BLaER1 (cell line): ENCODE measurements at regions not wholly inside any gene's neighbourhood (a gene's known extent, or its start where the extent isn't known, plus 50 kb on each side); places are given as distances from the start of the nearest gene placed in this dataset.
"Not testable (repeated sequence)": the region's sequence is repeated elsewhere in the genome, so short reads cannot be mapped to it uniquely, and the experiment has no call there.

Experiments
- H3K27ac ChIP-seq: shearing (Covaris generic); formaldehyde crosslinking; 2 replicates; pipeline ENCODE4 v1.8.1; 2022
- H3K27me3 ChIP-seq: shearing (Covaris generic); formaldehyde crosslinking; 2 replicates; pipeline ENCODE4 v1.8.1; 2022
- H3K36me3 ChIP-seq: shearing (Covaris generic); formaldehyde crosslinking; 2 replicates; pipeline ENCODE4 v1.8.1; 2022
- H3K4me1 ChIP-seq: shearing (Covaris generic); formaldehyde crosslinking; 2 replicates; pipeline ENCODE4 v1.8.1; 2022
- H3K4me2 ChIP-seq: shearing (Covaris generic); formaldehyde crosslinking; 2 replicates; pipeline ENCODE4 v1.8.1; 2022
- H3K4me3 ChIP-seq: shearing (Covaris generic); formaldehyde crosslinking; 2 replicates; pipeline ENCODE4 v1.8.1; 2022
- H3K9ac ChIP-seq: shearing (Covaris generic); formaldehyde crosslinking; 2 replicates; pipeline ENCODE4 v1.8.1; 2022
- H3K9me3 ChIP-seq: shearing (Covaris generic); formaldehyde crosslinking; 2 replicates; pipeline ENCODE4 v1.8.1; 2022
- H4K20me1 ChIP-seq: shearing (Covaris generic); formaldehyde crosslinking; 2 replicates; pipeline ENCODE4 v1.8.1; 2022
- Cebpa-rat ChIP-seq: shearing (Covaris generic); IDR thresholded peaks from 2 replicates; pipeline ENCODE4 v1.8.1; 2022

- H3K36me3 ChIP-seq, result 0 out of 2 replicates have a peak, but pooled peaks cover 4% of the 10 kb centered on the region
- H3K27me3 ChIP-seq, result no peaks in the 10 kb centered on the region
- no peaks in the 10 kb centered on the region for H3K9me3 ChIP-seq
- H3K4me2 ChIP-seq, result no peak overlapping the region
- no peak overlapping the region for H3K4me3 ChIP-seq
- H4K20me1 ChIP-seq, result no peaks in the 10 kb centered on the region
- H3K9ac ChIP-seq, result no peak overlapping the region
- TF ChIP-seq Cebpa-rat, result no peak
- no peaks in the 10 kb centered on the region for H3K4me1 ChIP-seq
- no peak overlapping the region for H3K27ac ChIP-seq
These were observed 92.1 kb upstream of the RAB40AL start for GRCh38 chrX:102845020-102845419.

DNA sequence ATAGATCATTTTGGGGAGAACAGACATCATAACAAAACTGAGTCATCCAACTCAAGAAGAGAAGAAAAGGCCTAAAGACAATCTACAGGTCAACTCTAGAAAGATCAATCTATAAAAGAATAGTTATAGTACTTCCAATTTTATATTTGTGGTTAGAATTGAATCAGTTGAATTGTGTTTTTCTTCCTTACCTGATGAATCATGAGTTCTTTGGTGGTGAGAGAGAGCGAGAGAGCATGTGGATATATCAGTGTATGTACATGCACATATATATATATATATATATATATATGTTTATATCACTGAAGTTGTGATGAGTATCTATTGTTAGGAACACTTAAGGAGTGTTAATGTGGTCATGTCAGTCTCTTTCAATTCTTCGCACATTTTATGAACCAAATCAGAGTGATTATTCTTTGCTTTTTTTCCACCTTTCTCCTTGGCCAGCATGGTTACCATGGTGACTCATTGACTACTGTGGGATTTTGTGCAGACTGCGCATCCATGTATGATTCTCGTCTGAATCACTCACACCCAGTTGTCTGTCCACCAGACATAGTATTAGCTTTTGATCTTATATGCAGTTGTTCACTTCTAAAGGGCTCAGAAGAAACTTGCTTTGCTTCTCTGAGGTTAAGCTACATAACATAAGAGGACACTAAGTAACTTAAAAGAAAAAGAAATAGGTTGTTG, 90.4 kb upstream of the RAB40AL start:
- TF ChIP-seq Cebpa-rat, result no peak
- no peaks in the 10 kb centered on the region for H3K4me1 ChIP-seq
- no peak overlapping the region for H3K27ac ChIP-seq
- H3K4me2 ChIP-seq, result no peak overlapping the region
- no peaks in the 10 kb centered on the region for H3K27me3 ChIP-seq
- no peak overlapping the region for H3K9ac ChIP-seq
- H3K9me3 ChIP-seq, result no peaks in the 10 kb centered on the region
- no peak overlapping the region for H3K4me3 ChIP-seq
- no peaks in the 10 kb centered on the region for H4K20me1 ChIP-seq
- 0 out of 2 replicates have a peak, but pooled peaks cover 4% of the 10 kb centered on the region for H3K36me3 ChIP-seq

- H3K9me3 ChIP-seq, result no peaks in the 10 kb centered on the region
- no peaks in the 10 kb centered on the region for H3K4me1 ChIP-seq
- no peak overlapping the region for H3K4me3 ChIP-seq
- no peaks in the 10 kb centered on the region for H3K27me3 ChIP-seq
- H3K27ac ChIP-seq, result no peak overlapping the region
- H3K36me3 ChIP-seq, result 0 out of 2 replicates have a peak, but pooled peaks cover 4% of the 10 kb centered on the region
- no peaks in the 10 kb centered on the region for H4K20me1 ChIP-seq
- TF ChIP-seq Cebpa-rat, result no peak
- H3K4me2 ChIP-seq, result no peak overlapping the region
- H3K9ac ChIP-seq, result no peak overlapping the region
These were observed 89.7 kb upstream of the RAB40AL start for GRCh38 chrX:102847362-102847761.

GRCh38 chrX:102849396-102849795, 87.7 kb upstream of the RAB40AL start:
- Histone ChIP-seq H3K9me3 (no peaks in the 10 kb centered on the region), H3K27me3 (no peaks in the 10 kb centered on the region), H3K9ac (no peak overlapping the region), H3K27ac (no peak overlapping the region), H4K20me1 (no peaks in the 10 kb centered on the region), H3K4me3 (no peak overlapping the region), H3K4me1 (no peaks in the 10 kb centered on the region), H3K36me3 (0 out of 2 replicates have a peak, but pooled peaks cover 4% of the 10 kb centered on the region), H3K4me2 (no peak overlapping the region)
- no peak for TF ChIP-seq Cebpa-rat

- peaks cover 16% of the 10 kb centered on the region for H3K4me1 ChIP-seq
- peaks cover 12% of the 10 kb centered on the region for H3K9me3 ChIP-seq
- H3K36me3 ChIP-seq, H3K4me3 ChIP-seq, H4K20me1 ChIP-seq, H3K27me3 ChIP-seq, H3K9ac ChIP-seq: not testable (repeated sequence)
- peak overlapping the region; percentile 43; the same call in 1 of the 2 replicates for H3K27ac ChIP-seq
- H3K4me2 ChIP-seq, result peak overlapping the region; percentile 55
These were observed 78.1 kb upstream of the RAB40AL start for GRCh38 chrX:102858826-102859549.

GRCh38 chrX:102859550-102859871, 77.6 kb upstream of the RAB40AL start:
- Histone ChIP-seq H4K20me1 (no peaks in the 10 kb centered on the region), H3K36me3 (no peaks in the 10 kb centered on the region), H3K4me1 (peaks cover 16% of the 10 kb centered on the region), H3K4me2 (peak overlapping the region; percentile 55), H3K27me3 (no peaks in the 10 kb centered on the region), H3K9ac (no peak overlapping the region), H3K27ac (no peak overlapping the region), H3K9me3 (peaks cover 12% of the 10 kb centered on the region), H3K4me3 (no peak overlapping the region)
- no peak for TF ChIP-seq Cebpa-rat

- H3K9ac ChIP-seq, result no peak overlapping the region
- H3K4me1 ChIP-seq, result peaks cover 16% of the 10 kb centered on the region
- TF ChIP-seq Cebpa-rat, result no peak
- no peak overlapping the region for H3K4me3 ChIP-seq
- H4K20me1 ChIP-seq, result no peaks in the 10 kb centered on the region
- H3K36me3 ChIP-seq, result 0 out of 2 replicates have a peak, but pooled peaks cover 2% of the 10 kb centered on the region
- H3K4me2 ChIP-seq, result no peak overlapping the region
- H3K27me3 ChIP-seq, result no peaks in the 10 kb centered on the region
- H3K9me3 ChIP-seq, result peaks cover 12% of the 10 kb centered on the region
- H3K27ac ChIP-seq, result no peak overlapping the region
These were observed 76.8 kb upstream of the RAB40AL start for GRCh38 chrX:102860235-102860634.

GRCh38 chrX:102863735-102864134, 73.3 kb upstream of the RAB40AL start:
- Histone ChIP-seq H3K9me3 (peaks cover 10% of the 10 kb centered on the region), H3K27ac (no peak overlapping the region), H4K20me1 (no peaks in the 10 kb centered on the region), H3K4me3 (no peak overlapping the region), H3K9ac (no peak overlapping the region), H3K4me1 (peaks cover 13% of the 10 kb centered on the region), H3K36me3 (0 out of 2 replicates have a peak, but pooled peaks cover 3% of the 10 kb centered on the region), H3K27me3 (no peaks in the 10 kb centered on the region), H3K4me2 (no peak overlapping the region)
- TF ChIP-seq Cebpa-rat, result no peak

DNA sequence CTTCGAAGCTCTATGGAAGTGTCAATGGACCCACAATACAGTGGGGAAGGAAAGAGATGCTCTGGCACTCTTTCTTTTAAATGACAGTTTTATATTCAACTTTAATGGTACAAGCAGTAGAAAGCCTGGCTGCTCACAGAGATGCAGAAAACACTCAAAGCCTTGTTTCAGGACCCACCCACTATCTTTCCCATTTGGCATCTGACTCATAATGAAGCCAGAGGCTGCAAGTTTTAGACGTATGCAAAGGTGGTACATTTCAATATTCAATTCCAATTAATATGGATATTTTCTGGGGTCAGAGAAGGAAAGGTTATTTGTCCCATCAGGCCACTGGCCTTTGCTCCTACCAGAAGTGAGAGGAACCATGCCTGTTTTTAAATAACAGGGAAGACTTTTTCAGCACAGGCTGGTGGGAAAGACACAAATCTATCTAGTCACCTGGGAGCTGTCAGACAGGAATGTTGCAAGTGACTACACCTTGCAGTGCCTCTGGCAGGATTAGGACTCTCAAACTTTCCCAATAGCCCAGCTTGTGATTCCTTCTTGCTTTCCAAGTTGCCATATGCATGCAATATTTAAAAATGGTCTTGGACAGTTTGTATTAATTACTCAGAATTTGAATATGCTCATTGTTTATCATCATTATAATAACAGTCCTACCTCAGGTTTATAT, 70.0 kb upstream of the RAB40AL start:
- H3K4me2 ChIP-seq, result no peak overlapping the region
- no peak overlapping the region for H3K9ac ChIP-seq
- no peak overlapping the region for H3K27ac ChIP-seq
- no peak for TF ChIP-seq Cebpa-rat
- no peaks in the 10 kb centered on the region for H3K4me1 ChIP-seq
- H3K9me3 ChIP-seq, result no peaks in the 10 kb centered on the region
- no peaks in the 10 kb centered on the region for H4K20me1 ChIP-seq
- H3K27me3 ChIP-seq, result no peaks in the 10 kb centered on the region
- 0 out of 2 replicates have a peak, but pooled peaks cover 3% of the 10 kb centered on the region for H3K36me3 ChIP-seq
- H3K4me3 ChIP-seq, result no peak overlapping the region

DNA sequence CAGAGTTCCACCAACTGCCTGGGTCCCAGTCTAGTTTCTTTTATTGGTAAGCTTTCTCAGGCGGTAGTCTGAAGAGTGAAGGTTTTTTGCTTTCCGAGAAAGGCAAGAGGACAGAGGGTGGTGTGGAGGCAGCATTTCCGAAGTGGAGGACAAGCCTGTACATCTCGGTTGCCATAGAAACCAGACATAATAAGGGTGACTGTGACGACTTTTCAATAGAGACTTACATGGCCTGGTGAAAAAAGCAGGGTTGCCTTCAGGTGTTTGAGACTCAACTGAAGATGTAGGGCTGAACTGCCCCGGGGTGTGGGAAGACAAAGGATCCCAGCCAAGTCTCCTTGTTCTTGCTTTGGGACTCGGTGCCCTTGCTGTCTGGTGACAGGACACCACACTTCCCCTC, 53.6 kb upstream of the RAB40AL start:
- no peak overlapping the region for H3K27ac ChIP-seq
- no peak overlapping the region for H3K4me3 ChIP-seq
- TF ChIP-seq Cebpa-rat, result no peak

More for the DNA sequence above, 53.6 kb upstream of the RAB40AL start:
- H3K27me3 ChIP-seq, result no peaks in the 10 kb centered on the region
- peaks cover 14% of the 10 kb centered on the region for H3K36me3 ChIP-seq
- H3K4me1 ChIP-seq, result no peaks in the 10 kb centered on the region
- no peak overlapping the region for H3K9ac ChIP-seq
- no peaks in the 10 kb centered on the region for H4K20me1 ChIP-seq
- no peaks in the 10 kb centered on the region for H3K9me3 ChIP-seq
- H3K4me2 ChIP-seq, result no peak overlapping the region
